A673 (cell line): ENCODE measurements at regions not wholly inside any gene's neighbourhood (a gene's known extent, or its start where the extent isn't known, plus 50 kb on each side); places are given as distances from the start of the nearest gene placed in this dataset.

Experiments
- CTCF ChIP-seq: fragments of 300-800, 200-600 bp; sonication (generic); conservative IDR thresholded peaks from 2 replicates; pipeline ENCODE4 v1.5.1; 2017; ENCODE audit warnings: low read depth, mild to moderate bottlenecking, antibody characterized with exemption, low read length, moderate library complexity, mixed read lengths
- EZH2 ChIP-seq: fragments of 200-600 bp; sonication (generic); IDR thresholded peaks from 2 replicates; pipeline ENCODE4 v1.6.1; 2017; ENCODE audit warnings: borderline replicate concordance, low read depth, mild to moderate bottlenecking, mixed read lengths, antibody characterized with exemption, low read length; ENCODE audit not compliant: poor library complexity, severe bottlenecking

DNA sequence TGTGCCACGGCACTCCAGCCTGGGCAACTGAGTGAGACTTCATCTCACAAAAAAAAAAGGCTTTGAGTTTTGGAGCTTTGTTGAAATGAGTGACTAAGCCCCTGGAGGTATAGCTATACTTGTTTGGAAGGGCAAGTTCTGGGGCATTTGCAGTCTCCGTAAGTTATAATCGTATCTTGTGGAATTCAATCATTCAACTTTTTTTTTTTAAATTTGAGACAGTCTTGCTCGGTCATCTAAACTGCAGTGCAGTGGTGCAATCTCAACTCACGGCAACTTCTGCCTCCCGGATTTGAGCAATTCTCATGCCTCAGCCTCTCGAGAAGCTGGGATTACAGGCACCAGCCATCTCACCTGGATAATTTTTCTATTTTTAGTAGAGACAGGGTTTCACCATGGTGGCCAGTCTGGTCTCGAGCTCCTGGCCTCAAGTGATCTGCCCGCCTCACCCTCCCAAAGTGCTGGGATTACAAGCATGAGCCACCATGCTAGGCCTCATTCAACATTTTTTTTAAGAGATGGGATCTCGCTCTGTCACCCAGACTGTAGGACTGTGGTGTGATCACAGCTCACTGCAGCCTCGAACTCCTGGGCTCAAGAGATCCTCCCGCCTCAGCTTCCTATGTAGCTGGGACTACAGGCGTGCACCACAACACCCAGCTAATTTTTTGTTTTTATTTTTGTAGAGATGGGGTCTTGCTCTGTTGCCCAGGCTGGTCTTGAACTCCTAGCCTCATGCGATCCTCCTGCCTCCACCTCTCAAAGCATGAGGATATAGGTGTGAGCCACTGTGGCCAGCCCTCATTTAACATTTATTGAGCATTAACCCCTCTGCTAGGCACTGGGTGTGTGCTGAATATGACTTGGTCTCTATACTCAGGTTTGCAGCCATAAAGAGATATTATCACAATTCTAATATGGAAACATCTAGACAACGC is 133.7 kb upstream of the MAP1LC3B2 start:
- no peak for TF ChIP-seq CTCF
- no peak for TF ChIP-seq EZH2
